Effector memory CD8-positive, alpha-beta T cell (primary cell): ENCODE measurements at regions not wholly inside any gene's neighbourhood (a gene's known extent, or its start where the extent isn't known, plus 50 kb on each side); places are given as distances from the start of the nearest gene placed in this dataset.

Source experiments
- ATAC-seq: fragments of 150-1000 bp; cut with Tn5 transposase; replicated peaks from 2 replicates; pipeline ENCODE4 v1.10.0; 2021; ENCODE audit warnings: mild to moderate bottlenecking, moderate library complexity
- DNase-seq, 3 experiments: peaks; one replicate each; pipeline ENCODE4 v3.0.0; 2021
- H3K27ac Mint-ChIP-seq, 2 donors: one replicate each; pipeline ENCODE4 v1.8.0; 2022; ENCODE audit warnings: mild to moderate bottlenecking in 2 of 2, mixed read lengths in 2 of 2, moderate library complexity in 2 of 2
- H3K27me3 Mint-ChIP-seq, 2 donors: one replicate each; pipeline ENCODE4 v1.8.0; 2022; ENCODE audit warnings: mixed read lengths in 2 of 2
- H3K36me3 Mint-ChIP-seq: one replicate; pipeline ENCODE4 v1.8.0; 2022; ENCODE audit warnings: mild to moderate bottlenecking, moderate library complexity, mixed read lengths; ENCODE audit not compliant: insufficient read depth
- H3K4me1 Mint-ChIP-seq, 2 donors: one replicate each; pipeline ENCODE4 v1.8.0; 2022; ENCODE audit warnings: low read depth in 2 of 2, mixed read lengths in 2 of 2
- H3K4me3 Mint-ChIP-seq, 2 donors: one replicate each; pipeline ENCODE4 v1.8.0; 2022; ENCODE audit warnings: mild to moderate bottlenecking in 2 of 2, mixed read lengths in 2 of 2, moderate library complexity in 2 of 2
- H3K9me3 Mint-ChIP-seq, 2 donors: one replicate each; pipeline ENCODE4 v1.8.0; 2022; ENCODE audit warnings: mixed read lengths in 2 of 2

GRCh38 chr3:150055332-150055731 is 84.6 kb upstream of the PFN2 start:
- H3K36me3 Mint-ChIP-seq: peaks cover 3% of the 10 kb centered on the region
- peaks cover 36 to 46% of the 10 kb centered on the region in 2 donors for H3K27me3 Mint-ChIP-seq
- DNase-seq (no peak), ATAC-seq (no peak)
- no peak overlapping the region for H3K4me3 Mint-ChIP-seq
- H3K4me1 Mint-ChIP-seq: no peaks in the 10 kb centered on the region
- no peak overlapping the region for H3K27ac Mint-ChIP-seq
- H3K9me3 Mint-ChIP-seq: peaks cover 0 to 4% of the 10 kb centered on the region in 2 donors

DNA sequence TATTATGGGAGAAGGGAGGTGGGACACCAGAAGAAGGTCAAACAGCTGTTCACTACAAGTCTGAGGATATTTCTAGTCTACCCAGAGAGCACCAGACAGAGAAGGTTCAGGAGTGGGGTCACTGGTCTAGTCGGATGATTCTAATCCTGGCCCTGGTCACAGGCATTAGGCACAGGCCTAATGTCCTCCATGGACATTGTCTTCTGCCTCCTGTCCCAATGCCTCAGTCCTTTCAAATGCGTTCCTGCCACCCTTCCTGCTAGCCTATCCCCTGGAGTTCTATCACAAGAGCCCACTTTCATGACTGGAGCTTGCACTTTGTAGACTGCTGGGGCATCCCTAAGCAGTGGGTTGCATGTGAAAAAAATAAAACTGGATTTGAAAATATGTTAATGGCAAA is 83.9 kb upstream of the PFN2 start:
- H3K36me3 Mint-ChIP-seq: peaks cover 3% of the 10 kb centered on the region
- peaks cover 0 to 4% of the 10 kb centered on the region in 2 donors for H3K9me3 Mint-ChIP-seq
- H3K27ac Mint-ChIP-seq: no peak overlapping the region
- H3K4me1 Mint-ChIP-seq: no peaks in the 10 kb centered on the region
- ATAC-seq: no peak
- peaks cover 43 to 47% of the 10 kb centered on the region in 2 donors for H3K27me3 Mint-ChIP-seq
- no peak for DNase-seq
- no peak overlapping the region for H3K4me3 Mint-ChIP-seq

DNA sequence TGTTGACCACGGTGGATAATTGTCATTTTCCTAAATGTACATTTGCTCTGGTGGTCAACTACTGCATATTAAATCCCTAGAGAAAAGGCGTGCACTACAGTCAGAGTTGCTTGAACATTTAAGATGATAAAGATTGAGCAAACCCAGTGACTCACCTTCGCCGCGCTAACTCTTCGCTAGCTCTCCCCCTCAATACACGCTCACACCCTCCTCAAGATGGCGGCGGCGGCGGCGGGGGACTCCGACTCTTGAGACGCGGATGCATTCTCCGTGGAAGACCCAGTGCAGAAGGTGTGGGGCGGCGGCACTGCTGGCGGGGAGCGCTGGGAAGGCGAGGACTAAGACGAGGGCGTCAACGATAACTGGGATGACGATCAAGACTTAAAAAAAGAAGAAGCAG is 79.8 kb upstream of the PFN2 start:
- peaks cover 43 to 46% of the 10 kb centered on the region in 2 donors for H3K27me3 Mint-ChIP-seq
- H3K9me3 Mint-ChIP-seq: peaks cover 0 to 4% of the 10 kb centered on the region in 2 donors
- H3K4me3 Mint-ChIP-seq: no peak overlapping the region
- peaks cover 3% of the 10 kb centered on the region for H3K36me3 Mint-ChIP-seq
- ATAC-seq (no peak), DNase-seq (no peak)
- H3K27ac Mint-ChIP-seq: no peak overlapping the region
- no peaks in the 10 kb centered on the region for H3K4me1 Mint-ChIP-seq

DNA sequence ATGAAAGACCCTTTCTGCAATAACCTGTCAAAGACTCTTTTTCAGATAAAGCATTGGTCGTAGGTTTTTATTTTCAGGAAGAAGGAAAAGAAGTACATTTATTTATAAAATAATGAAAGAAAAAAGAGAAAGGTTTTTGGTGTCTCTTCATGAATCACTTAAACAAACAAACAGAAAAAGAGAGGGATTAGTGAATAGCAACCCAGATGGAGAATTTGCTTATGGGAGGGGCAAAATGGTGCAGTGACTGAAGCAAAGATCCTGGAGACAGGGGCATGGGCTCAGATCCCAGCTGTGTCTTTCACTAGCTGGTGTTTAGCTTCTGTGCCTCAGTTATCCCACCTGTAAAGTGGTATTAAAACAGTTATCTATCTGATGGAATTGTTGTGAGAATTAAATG is 78.6 kb upstream of the PFN2 start:
- no peak overlapping the region for H3K4me3 Mint-ChIP-seq
- no peak overlapping the region for H3K27ac Mint-ChIP-seq
- no peak for DNase-seq
- ATAC-seq: no peak
- H3K4me1 Mint-ChIP-seq: no peaks in the 10 kb centered on the region
- no peaks in the 10 kb centered on the region for H3K9me3 Mint-ChIP-seq
- peaks cover 31 to 34% of the 10 kb centered on the region in 2 donors for H3K27me3 Mint-ChIP-seq
- H3K36me3 Mint-ChIP-seq: no peaks in the 10 kb centered on the region

DNA sequence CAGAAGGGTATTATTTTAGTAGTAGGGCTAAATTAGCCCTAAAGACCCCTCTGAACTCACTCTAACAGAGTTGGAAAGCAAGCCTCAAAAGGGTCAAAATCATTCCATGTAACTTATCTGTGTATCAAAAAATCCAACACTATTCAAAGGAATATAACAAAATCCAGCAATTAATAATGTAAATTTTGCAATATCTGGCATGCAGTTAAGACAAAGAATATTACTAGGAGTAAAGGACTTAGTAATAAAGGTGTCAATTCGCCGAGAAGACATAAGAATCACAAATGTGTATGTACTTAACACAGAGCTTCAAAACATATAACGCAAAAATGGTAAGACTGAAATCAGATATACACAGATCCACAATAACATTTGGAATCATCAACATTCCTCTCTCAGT is 71.2 kb upstream of the PFN2 start:
- no peak for ATAC-seq
- Mint-ChIP-seq H3K9me3 (peaks cover 6 to 7% of the 10 kb centered on the region in 2 donors), H3K27ac (no peak overlapping the region), H3K4me1 (no peaks in the 10 kb centered on the region), H3K27me3 (peaks cover under 1 to 21% of the 10 kb centered on the region in 2 donors), H3K36me3 (no peaks in the 10 kb centered on the region), H3K4me3 (no peak overlapping the region)
- DNase-seq: no peak

GRCh38 chr3:150040097-150040496 is 69.4 kb upstream of the PFN2 start:
- no peak for ATAC-seq
- Mint-ChIP-seq H3K4me1 (no peaks in the 10 kb centered on the region), H3K9me3 (peaks cover 6 to 7% of the 10 kb centered on the region in 2 donors), H3K36me3 (no peaks in the 10 kb centered on the region), H3K4me3 (no peak overlapping the region), H3K27me3 (peaks cover 18 to 35% of the 10 kb centered on the region in 2 donors), H3K27ac (no peak overlapping the region)
- DNase-seq: no peak

DNA sequence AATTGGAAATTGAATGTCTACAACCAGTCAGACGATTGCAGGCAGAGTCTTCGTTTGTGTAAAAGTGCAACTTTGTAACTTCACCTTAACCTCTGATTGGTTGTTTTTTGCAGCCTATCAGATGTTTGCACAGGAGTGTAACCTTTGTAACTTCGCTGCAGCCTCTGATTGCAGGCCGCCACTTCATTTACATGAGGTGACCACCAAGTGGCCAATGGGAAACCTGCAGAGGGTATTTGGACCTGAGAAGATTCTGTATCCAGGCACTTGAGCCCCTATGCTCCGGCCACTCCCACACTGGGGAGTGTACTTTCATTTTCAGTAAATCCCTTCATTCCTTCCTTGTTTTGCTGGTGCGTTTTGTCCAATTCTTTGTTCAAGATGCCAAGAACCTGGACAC is 68.1 kb upstream of the PFN2 start:
- no peaks in the 10 kb centered on the region for H3K36me3 Mint-ChIP-seq
- H3K9me3 Mint-ChIP-seq: peaks cover 6 to 7% of the 10 kb centered on the region in 2 donors
- ATAC-seq: no peak
- H3K4me3 Mint-ChIP-seq: no peak overlapping the region
- peaks cover 30 to 46% of the 10 kb centered on the region in 2 donors for H3K27me3 Mint-ChIP-seq
- no peak overlapping the region for H3K27ac Mint-ChIP-seq
- DNase-seq: no peak
- H3K4me1 Mint-ChIP-seq: no peaks in the 10 kb centered on the region

DNA sequence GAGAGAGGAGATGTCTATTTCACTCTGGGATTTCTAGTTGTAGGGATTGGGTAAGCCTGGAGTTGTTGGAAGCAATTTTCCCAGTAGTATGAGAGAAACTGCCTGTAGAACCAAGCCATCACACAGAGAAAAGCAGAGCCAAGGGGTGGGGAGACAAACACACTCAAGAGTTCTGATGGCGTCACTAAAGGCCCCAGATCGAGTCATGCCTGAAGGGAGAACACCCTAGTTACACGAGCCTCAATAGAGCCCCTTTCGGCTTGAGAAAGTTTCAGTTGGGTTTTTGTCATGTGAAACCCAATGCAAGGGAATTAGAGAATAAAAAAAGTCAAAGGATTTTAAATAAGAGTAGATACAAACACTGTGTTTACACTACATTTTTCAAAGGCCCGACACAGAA is 66.1 kb upstream of the PFN2 start:
- peaks cover 36 to 46% of the 10 kb centered on the region in 2 donors for H3K27me3 Mint-ChIP-seq
- H3K27ac Mint-ChIP-seq: no peak overlapping the region
- no peak for ATAC-seq
- no peak for DNase-seq
- peaks cover 6 to 7% of the 10 kb centered on the region in 2 donors for H3K9me3 Mint-ChIP-seq
- no peaks in the 10 kb centered on the region for H3K36me3 Mint-ChIP-seq
- H3K4me3 Mint-ChIP-seq: no peak overlapping the region
- H3K4me1 Mint-ChIP-seq: no peaks in the 10 kb centered on the region

DNA sequence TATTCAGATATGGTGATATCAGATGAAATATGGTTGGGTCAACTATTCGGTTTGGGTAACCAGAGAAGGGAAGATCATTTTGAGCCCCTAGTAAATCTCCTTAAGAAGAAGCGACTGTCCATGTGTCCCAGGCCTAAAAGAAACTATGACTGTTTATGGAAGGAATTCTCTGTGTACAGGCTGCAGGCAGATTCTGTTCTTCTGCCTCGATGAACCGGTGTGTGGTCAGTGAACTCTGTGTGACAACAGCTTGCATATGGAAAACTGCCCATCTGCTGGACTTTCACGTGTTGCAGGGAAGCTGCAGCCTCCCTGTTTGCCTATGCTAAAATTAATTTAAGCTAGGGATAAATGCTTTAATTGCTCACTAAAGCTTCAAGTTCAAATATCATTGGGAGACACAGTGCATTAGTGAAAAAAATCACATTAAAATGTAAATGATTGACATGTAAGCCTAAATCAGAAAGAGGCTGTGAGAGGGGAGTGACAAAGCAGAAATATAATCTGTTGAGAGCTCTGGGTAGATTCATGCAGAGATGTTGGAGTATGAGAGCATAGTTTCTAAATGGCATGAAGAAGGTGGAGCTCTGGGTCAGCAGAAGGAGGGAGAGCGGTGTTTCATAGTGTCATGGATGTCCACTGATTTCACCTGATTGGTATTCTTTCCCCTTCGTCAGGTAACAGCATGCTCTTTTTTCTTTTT is 65.4 kb upstream of the PFN2 start:
- ATAC-seq (no peak), DNase-seq (no peak)
- Mint-ChIP-seq H3K27me3 (peaks cover 43 to 46% of the 10 kb centered on the region in 2 donors), H3K36me3 (no peaks in the 10 kb centered on the region), H3K9me3 (peaks cover under 1 to 2% of the 10 kb centered on the region in 2 donors), H3K4me3 (no peak overlapping the region), H3K27ac (no peak overlapping the region), H3K4me1 (no peaks in the 10 kb centered on the region)

DNA sequence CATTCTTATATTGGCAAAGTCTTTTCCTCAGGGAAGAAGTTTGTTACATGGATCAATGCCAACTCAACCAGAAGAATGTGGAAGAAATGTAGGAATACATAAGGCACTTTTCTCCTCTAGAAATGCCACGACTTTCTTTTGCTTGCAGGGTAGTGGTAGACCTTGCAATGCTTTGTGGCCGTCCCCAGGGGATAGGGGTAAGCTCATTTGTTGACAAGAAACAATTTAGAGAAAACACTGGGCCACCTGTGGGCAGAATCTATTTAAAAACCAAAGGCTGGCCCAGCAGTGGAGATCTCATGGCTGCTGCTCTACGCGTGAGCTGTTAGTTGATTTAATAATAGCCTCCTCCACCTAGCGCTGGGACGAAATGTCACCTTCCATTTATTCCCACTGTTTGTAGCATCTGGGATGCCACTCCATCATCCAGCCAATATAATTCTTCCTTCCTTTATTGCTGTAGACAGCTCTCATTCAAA is 64.6 kb upstream of the PFN2 start:
- no peaks in the 10 kb centered on the region for H3K4me1 Mint-ChIP-seq
- DNase-seq (no peak), ATAC-seq (no peak)
- H3K9me3 Mint-ChIP-seq: no peaks in the 10 kb centered on the region
- no peak overlapping the region for H3K4me3 Mint-ChIP-seq
- H3K27ac Mint-ChIP-seq: no peak overlapping the region
- no peaks in the 10 kb centered on the region for H3K36me3 Mint-ChIP-seq
- peaks cover 40 to 45% of the 10 kb centered on the region in 2 donors for H3K27me3 Mint-ChIP-seq

GRCh38 chr3:150033721-150034120 is 63.0 kb upstream of the PFN2 start:
- Mint-ChIP-seq H3K4me1 (no peaks in the 10 kb centered on the region), H3K36me3 (no peaks in the 10 kb centered on the region)
- ATAC-seq: no peak

DNA sequence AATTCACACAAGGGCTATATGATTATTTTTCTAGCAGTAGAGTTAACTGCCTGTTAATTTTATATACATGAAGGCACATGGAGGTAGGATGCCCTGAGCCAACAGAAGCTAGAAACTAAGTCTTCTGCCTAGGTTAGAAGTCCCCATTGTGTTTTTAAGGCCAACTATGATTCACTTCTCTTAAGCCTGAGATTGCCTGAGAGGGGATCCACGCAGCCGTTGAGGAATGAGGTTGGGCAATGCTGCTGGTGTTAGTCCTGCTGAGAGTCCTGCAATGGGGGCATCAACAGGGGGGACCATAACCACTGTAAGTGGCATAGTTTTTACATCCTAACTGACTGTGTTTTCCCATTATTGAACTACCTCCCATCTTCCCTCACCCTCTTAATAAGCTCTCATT is 60.1 kb upstream of the PFN2 start:
- no peak for ATAC-seq
- no peak for DNase-seq
- Mint-ChIP-seq H3K27me3 (peaks cover 53 to 61% of the 10 kb centered on the region in 2 donors), H3K36me3 (no peaks in the 10 kb centered on the region), H3K27ac (no peak overlapping the region), H3K9me3 (no peaks in the 10 kb centered on the region), H3K4me1 (no peaks in the 10 kb centered on the region), H3K4me3 (no peak overlapping the region)

More at GRCh38 chr3:150033721-150034120, 63.0 kb upstream of the PFN2 start:
- H3K27ac Mint-ChIP-seq: no peak overlapping the region
- H3K9me3 Mint-ChIP-seq: no peaks in the 10 kb centered on the region
- DNase-seq: no peak
- H3K4me3 Mint-ChIP-seq: no peak overlapping the region
- H3K27me3 Mint-ChIP-seq: peaks cover 45% of the 10 kb centered on the region in 2 donors

DNA sequence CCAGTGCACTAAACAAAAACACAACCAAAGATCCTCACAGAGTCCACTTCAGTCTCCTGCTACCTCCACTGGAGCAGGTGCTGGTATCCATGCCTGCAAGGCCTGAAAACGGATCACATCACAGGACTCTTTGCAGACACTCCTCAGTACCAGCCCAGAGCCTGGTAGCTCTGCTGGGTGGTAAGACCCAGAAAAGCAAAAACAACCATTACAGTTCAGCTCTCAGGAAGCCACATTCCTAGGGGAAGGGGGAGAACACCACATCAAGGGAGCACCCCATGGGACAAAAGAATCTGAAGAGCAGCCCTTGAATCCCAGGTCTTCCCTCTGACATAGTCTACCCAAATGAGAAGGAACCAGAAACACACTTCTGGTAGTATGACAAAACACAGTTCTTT is 52.5 kb upstream of the PFN2 start:
- peaks cover 3% of the 10 kb centered on the region for H3K36me3 Mint-ChIP-seq
- no peak overlapping the region for H3K27ac Mint-ChIP-seq
- DNase-seq (no peak), ATAC-seq (no peak)
- no peaks in the 10 kb centered on the region for H3K4me1 Mint-ChIP-seq
- no peak overlapping the region for H3K4me3 Mint-ChIP-seq
- peaks cover 52 to 70% of the 10 kb centered on the region in 2 donors for H3K27me3 Mint-ChIP-seq
- H3K9me3 Mint-ChIP-seq: peaks cover 2 to 6% of the 10 kb centered on the region in 2 donors

DNA sequence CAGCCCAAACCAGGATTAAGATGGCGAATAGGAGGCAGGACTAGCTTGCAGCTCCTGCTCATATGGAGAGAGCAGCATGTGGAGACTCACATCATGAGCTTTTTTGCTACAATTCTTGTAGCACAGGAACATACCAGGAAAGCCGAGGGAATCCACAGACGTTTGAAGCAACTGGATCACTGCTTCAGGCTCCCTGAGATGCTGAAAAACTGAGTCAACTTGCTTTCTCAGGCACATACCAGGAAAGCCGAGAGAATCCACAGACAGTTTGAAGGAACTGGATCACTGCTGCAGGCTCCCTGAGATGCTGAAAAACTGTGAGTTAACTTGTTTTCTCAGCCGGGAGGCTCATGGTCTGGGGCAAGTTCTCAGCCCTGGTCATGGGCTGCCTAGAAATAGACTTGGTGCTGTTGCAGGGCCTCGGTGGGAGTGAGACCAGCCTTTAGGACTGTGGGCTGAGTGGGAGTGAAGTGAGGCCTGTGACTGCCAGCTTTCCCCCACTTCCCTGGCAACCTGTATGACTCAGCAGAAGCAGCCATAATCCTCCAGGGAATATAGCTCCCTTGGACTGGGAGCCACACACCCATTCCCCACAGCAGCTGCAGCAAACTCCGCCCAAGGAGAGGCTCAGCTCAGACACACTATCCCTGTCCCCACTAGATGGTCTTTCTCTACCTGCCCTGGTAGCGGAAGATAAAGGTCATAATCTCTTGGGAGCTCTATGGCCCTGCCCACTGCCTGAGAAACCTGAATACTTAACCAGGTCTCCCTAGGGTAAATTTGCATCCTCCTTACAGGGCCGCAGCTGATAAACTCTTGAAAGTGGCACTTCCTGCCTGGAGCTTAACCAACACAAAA is 51.9 kb upstream of the PFN2 start:
- Mint-ChIP-seq H3K4me1 (no peaks in the 10 kb centered on the region), H3K27ac (no peak overlapping the region), H3K9me3 (peaks cover 2 to 6% of the 10 kb centered on the region in 2 donors), H3K27me3 (peaks cover 52 to 70% of the 10 kb centered on the region in 2 donors), H3K4me3 (no peak overlapping the region), H3K36me3 (peaks cover 3% of the 10 kb centered on the region)
- ATAC-seq: no peak
- no peak for DNase-seq
